HL-60 (cell line): ENCODE measurements at regions not wholly inside any gene's neighbourhood (a gene's known extent, or its start where the extent isn't known, plus 50 kb on each side); places are given as distances from the start of the nearest gene placed in this dataset.

Experiments
- DNase-seq, 2 experiments: peaks; one replicate each; pipeline ENCODE4 v3.0.0-alpha.2; 2010 to 2020; ENCODE audit warnings: low read depth in 1 of 2, low spot score in 1 of 2
- H3K27ac ChIP-seq: fragments of 250-450 bp; sonication (Bioruptor Pico); replicated peaks from 2 replicates; pipeline ENCODE4 v1.5.1; 2020; ENCODE audit warnings: mild to moderate bottlenecking, moderate library complexity
- H3K27me3 ChIP-seq: fragments of 250-450 bp; sonication (Bioruptor Pico); 2 replicates; pipeline ENCODE4 v1.5.1; 2021; ENCODE audit warnings: mild to moderate bottlenecking, moderate library complexity; ENCODE audit not compliant: insufficient read depth, poor library complexity, severe bottlenecking
- H3K4me3 ChIP-seq: replicated peaks from 2 replicates; pipeline ENCODE4 v1.5.1; 2011; ENCODE audit warnings: mild to moderate bottlenecking, control low read depth, low read length; ENCODE audit not compliant: insufficient read depth
- CTCF ChIP-seq: IDR thresholded peaks from one replicate; pipeline ENCODE4 v1.5.1; 2011; ENCODE audit warnings: low read length, control low read depth, inconsistent platforms; ENCODE audit not compliant: insufficient read depth
- GABPA ChIP-seq: IDR thresholded peaks from 2 replicates; pipeline ENCODE4 v1.6.1; 2012; ENCODE audit warnings: low read depth
- POLR2AphosphoS5 ChIP-seq: IDR thresholded peaks from 2 replicates; pipeline ENCODE4 v1.6.1; 2012; ENCODE audit warnings: low read depth
- REST ChIP-seq: IDR thresholded peaks from 2 replicates; pipeline ENCODE4 v1.6.1; 2012; ENCODE audit warnings: low read depth; ENCODE audit not compliant: insufficient replicate concordance
- SPI1 ChIP-seq: IDR thresholded peaks from 2 replicates; pipeline ENCODE4 v1.6.1; 2012; ENCODE audit warnings: low read depth, mild to moderate bottlenecking, borderline replicate concordance

GRCh38 chr3:24033818-24034217 is 88.7 kb downstream of the NR1D2 start:
- Histone ChIP-seq H3K27ac (no peak overlapping the region), H3K4me3 (no peak overlapping the region), H3K27me3 (peaks cover 3% of the 10 kb centered on the region)
- TF ChIP-seq SPI1 (no peak), POLR2AphosphoS5 (no peak), REST (no peak), GABPA (no peak), CTCF (no peak)
- no peak for DNase-seq

GRCh38 chr3:24034464-24034863 is 89.4 kb downstream of the NR1D2 start:
- peaks cover 3% of the 10 kb centered on the region for H3K27me3 ChIP-seq
- no peak overlapping the region for H3K4me3 ChIP-seq
- no peak for TF ChIP-seq POLR2AphosphoS5
- peak; percentile 79 for TF ChIP-seq REST
- TF ChIP-seq GABPA, result no peak
- no peak overlapping the region for H3K27ac ChIP-seq
- DNase-seq, result no peak

GRCh38 chr3:24037971-24038370 is 92.9 kb downstream of the NR1D2 start:
- TF ChIP-seq POLR2AphosphoS5 (no peak), SPI1 (no peak), REST (no peak), CTCF (no peak), GABPA (no peak)
- Histone ChIP-seq H3K27ac (no peak overlapping the region), H3K27me3 (no peaks in the 10 kb centered on the region), H3K4me3 (no peak overlapping the region)
- no peak for DNase-seq

- Histone ChIP-seq H3K27ac (no peak overlapping the region), H3K4me3 (no peak overlapping the region), H3K27me3 (no peaks in the 10 kb centered on the region)
- TF ChIP-seq REST, result no peak
- no peak for TF ChIP-seq GABPA
- TF ChIP-seq CTCF, result no peak
- no peak for TF ChIP-seq POLR2AphosphoS5
- TF ChIP-seq SPI1, result no peak
- DNase-seq, result no peak
Observed at GRCh38 chr3:24040311-24040710, 95.2 kb downstream of the NR1D2 start.
